HepG2 (cell line): ENCODE measurements at regions not wholly inside any gene's neighbourhood (a gene's known extent, or its start where the extent isn't known, plus 50 kb on each side); places are given as distances from the start of the nearest gene placed in this dataset.

ENCODE experiments used
- ATAC-seq: fragments of 200-7000 bp; cut with Tn5 transposase; 3 replicates; pipeline ENCODE4 v1.9.1; 2020; ENCODE audit warnings: mild to moderate bottlenecking, moderate library complexity
- BruUV-seq: library from RNA; stranded (reverse); fragments of 400-500 nt; replicated peaks from 2 replicates; lab custom pipeline; 2021; lab: Mats Ljungman, UMichigan
- CTCF ChIA-PET: fragments of 300-600 bp; formaldehyde crosslinking; extraction: SDS; loops from one replicate; lab custom pipeline; 2021; ENCODE audit warnings: low total read pairs, inconsistent platforms, low intra/inter-chr PET ratio; lab: Yijun Ruan, JAX
- POLR2A ChIA-PET: fragments of 350-600 bp; sonication (Branson Sonifier 250); formaldehyde crosslinking; loops from one replicate; lab custom pipeline; 2020; ENCODE audit warnings: antibody characterized with exemption, inconsistent platforms; lab: Yijun Ruan, JAX
- DNase-seq: peaks from one replicate; pipeline ENCODE4 v3.0.0-alpha.2; 2015; ENCODE audit warnings: low spot score
- FAIRE-seq: peaks from 3 replicates; lab custom pipeline; 2011; peaks lifted over from hg19 to GRCh38; lab: Jason Lieb, UNC
- H2AFZ ChIP-seq: one replicate; pipeline ENCODE4 v1.6.1; 2011; ENCODE audit warnings: low read length, inconsistent platforms
- H3K27ac ChIP-seq: fragments of 300-600 bp; 3 replicates; pipeline ENCODE4 v1.8.0; 2011; ENCODE audit warnings: mixed run types, mild to moderate bottlenecking, mixed read lengths, low read length, inconsistent platforms; ENCODE audit not compliant: insufficient read depth; ENCODE audit errors: extremely low read length
- H3K27me3 ChIP-seq, 2 experiments: fragments of 200-600 bp in 1 of 2; 2 replicates in 1 of 2; 3 replicates in 1 of 2; pipeline versions ENCODE4 v1.6.0 to v1.8.0; 2011; ENCODE audit warnings: low read length in 2 of 2, mild to moderate bottlenecking in 2 of 2, moderate library complexity in 2 of 2, inconsistent platforms in 1 of 2; ENCODE audit not compliant: insufficient read depth in 2 of 2, control insufficient read depth in 1 of 2
- H3K36me3 ChIP-seq, 2 experiments: fragments of 200-600 bp in 1 of 2; replicated peaks in 1 of 2; 2 replicates in 1 of 2; 3 replicates in 1 of 2; pipeline versions ENCODE4 v1.5.1 to v1.8.0; 2011; ENCODE audit warnings: low read length in 2 of 2, inconsistent platforms in 1 of 2; ENCODE audit not compliant: insufficient read depth in 2 of 2, control insufficient read depth in 1 of 2
- H3K4me1 ChIP-seq: 2 replicates; pipeline ENCODE4 v1.5.1; 2012; ENCODE audit warnings: low read length, inconsistent platforms; ENCODE audit not compliant: insufficient read depth
- H3K4me2 ChIP-seq: 2 replicates; pipeline ENCODE4 v1.6.0; 2011; ENCODE audit warnings: low read depth, low read length, inconsistent platforms
- H3K4me3 ChIP-seq, 3 experiments: fragments of 200-600 bp in 1 of 3; sonication (generic), shearing (Covaris generic) in 1 of 3; replicated peaks in 1 of 3; 2 replicates each; pipeline ENCODE4 v1.5.1; 2011 to 2016; ENCODE audit warnings: low read length in 3 of 3, inconsistent platforms in 2 of 3, low read depth in 2 of 3, mild to moderate bottlenecking in 2 of 3, control low read depth in 1 of 3, mixed read lengths in 1 of 3; ENCODE audit not compliant: insufficient read depth in 1 of 3
- H3K79me2 ChIP-seq: one replicate; pipeline ENCODE4 v1.6.1; 2011; ENCODE audit warnings: low read length, inconsistent platforms; ENCODE audit not compliant: insufficient read depth
- H3K9ac ChIP-seq: 2 replicates; pipeline ENCODE4 v1.6.0; 2011; ENCODE audit warnings: mild to moderate bottlenecking, low read depth, low read length, inconsistent platforms; ENCODE audit not compliant: insufficient read depth
- H3K9me3 ChIP-seq: 2 replicates; pipeline ENCODE4 v1.5.1; 2012; ENCODE audit warnings: mild to moderate bottlenecking, low read length
- H4K20me1 ChIP-seq: 2 replicates; pipeline ENCODE4 v1.6.0; 2011; ENCODE audit warnings: inconsistent platforms, mild to moderate bottlenecking, low read length, moderate library complexity; ENCODE audit not compliant: insufficient read depth
- HNF4G ChIP-seq, 2 experiments: sonication (generic) in 1 of 2; formaldehyde crosslinking in 1 of 2; IDR thresholded peaks; 2 replicates each; pipeline versions ENCODE4 v1.4.0 to v1.6.1; 2011 to 2020; ENCODE audit warnings: borderline replicate concordance in 2 of 2, low read depth in 2 of 2, mild to moderate bottlenecking in 2 of 2, low read length in 1 of 2, missing genetic modification reagents in 1 of 2, moderate library complexity in 1 of 2
- HNRNPUL1 ChIP-seq: fragments of 200-400 bp; formaldehyde crosslinking; IDR thresholded peaks from 2 replicates; pipeline ENCODE4 v1.6.1; 2017; ENCODE audit warnings: low read depth, mild to moderate bottlenecking, low read length, moderate library complexity
- MED1 ChIP-seq: sonication (generic); formaldehyde crosslinking; IDR thresholded peaks from 2 replicates; pipeline ENCODE4 v1.4.0; 2020; ENCODE audit warnings: missing genetic modification reagents
- PRDM10 ChIP-seq: sonication (generic); formaldehyde crosslinking; IDR thresholded peaks from 2 replicates; pipeline ENCODE4 v1.4.0; 2020; ENCODE audit warnings: low read depth, missing genetic modification reagents
- SSRP1 ChIP-seq: IDR thresholded peaks from 2 replicates; pipeline ENCODE4 v1.6.1; 2016; ENCODE audit warnings: control low read depth
- ZBTB4 ChIP-seq: sonication (generic); formaldehyde crosslinking; IDR thresholded peaks from 2 replicates; pipeline ENCODE4 v1.4.0; 2020; ENCODE audit warnings: missing genetic modification reagents, mild to moderate bottlenecking, borderline replicate concordance
- ZFP36L2 ChIP-seq: sonication (generic); formaldehyde crosslinking; IDR thresholded peaks from 2 replicates; pipeline ENCODE4 v1.4.0; 2020; ENCODE audit warnings: missing genetic modification reagents
- ZNF235 ChIP-seq: sonication (generic); formaldehyde crosslinking; IDR thresholded peaks from 2 replicates; pipeline ENCODE4 v1.8.1; 2023; ENCODE audit warnings: mild to moderate bottlenecking, missing genetic modification reagents, borderline replicate concordance
- ZNF547 ChIP-seq: sonication (generic); formaldehyde crosslinking; IDR thresholded peaks from 2 replicates; pipeline ENCODE4 v1.5.1; 2020; ENCODE audit warnings: mild to moderate bottlenecking, missing genetic modification reagents
- ZNF891 ChIP-seq: sonication (generic); formaldehyde crosslinking; IDR thresholded peaks from 2 replicates; pipeline ENCODE4 v1.5.0; 2020; ENCODE audit warnings: mild to moderate bottlenecking, missing genetic modification reagents
- WGBS: methylation state at CpG from one replicate; pipeline ENCODE4 v1.1.6; 2017; ENCODE audit warnings: low lambda C conversion rate; 5-methylcytosine and 5-hydroxymethylcytosine counted together
- in situ Hi-C: cut with HindIII; loops from 2 replicates; pipeline ENCODE4 v1.10.0; 2017; ENCODE audit warnings: low pct_unique_long_range_greater_than_20kb; ENCODE audit not compliant: extremely low pct_ligation_motif_present
- intact Hi-C: fragments of 100-400 bp; cut with micrococcal nuclease; formaldehyde crosslinking; loops from one replicate; pipeline ENCODE4 v1.10.0; 2022; ENCODE audit not compliant: unreplicated experiment
- TF ChIP-seq, protein P1 (sequence below): sonication (generic); formaldehyde crosslinking; IDR thresholded peaks from 2 replicates; pipeline ENCODE4 v1.4.0; 2020; ENCODE audit warnings: missing genetic modification reagents, borderline replicate concordance
- TF ChIP-seq, protein P2 (sequence below): sonication (generic); formaldehyde crosslinking; IDR thresholded peaks from 2 replicates; pipeline ENCODE4 v1.9.0; 2021; ENCODE audit warnings: missing genetic modification reagents, mild to moderate bottlenecking, borderline replicate concordance

GRCh38 chr7:49487830-49488140 is 285.7 kb upstream of the VWC2 start:
- no peaks in the 10 kb centered on the region for H3K36me3 ChIP-seq
- no peak overlapping the region for H3K4me3 ChIP-seq
- no peaks in the 10 kb centered on the region; a peak in 1 of 5 replicates for H3K27me3 ChIP-seq
- no TSS peak for BruUV-seq
- no peak overlapping the region for H3K9ac ChIP-seq
- no peak overlapping the region for H3K27ac ChIP-seq
- H2AFZ ChIP-seq: no peak overlapping the region
- no peak overlapping the region for H3K4me2 ChIP-seq
- ChIA-PET POLR2A (no interaction called here), CTCF (no interaction called here)
- in situ Hi-C loops: no loop called here
- 38% methylated on average over 3 of the region's 3 CpGs for WGBS
- H3K4me1 ChIP-seq: no peaks in the 10 kb centered on the region
- H3K79me2 ChIP-seq: no peaks in the 10 kb centered on the region
- no peaks in the 10 kb centered on the region for H4K20me1 ChIP-seq
- no peak for ATAC-seq
- no peak for FAIRE-seq
- intact Hi-C loops: loop anchor here (1.0 kb wide), 1 partner anchor 26 kb away; no protein-coding TSS in a partner anchor
- DNase-seq: no peak
- no peaks in the 10 kb centered on the region for H3K9me3 ChIP-seq
- TF ChIP-seq, protein P1, sequence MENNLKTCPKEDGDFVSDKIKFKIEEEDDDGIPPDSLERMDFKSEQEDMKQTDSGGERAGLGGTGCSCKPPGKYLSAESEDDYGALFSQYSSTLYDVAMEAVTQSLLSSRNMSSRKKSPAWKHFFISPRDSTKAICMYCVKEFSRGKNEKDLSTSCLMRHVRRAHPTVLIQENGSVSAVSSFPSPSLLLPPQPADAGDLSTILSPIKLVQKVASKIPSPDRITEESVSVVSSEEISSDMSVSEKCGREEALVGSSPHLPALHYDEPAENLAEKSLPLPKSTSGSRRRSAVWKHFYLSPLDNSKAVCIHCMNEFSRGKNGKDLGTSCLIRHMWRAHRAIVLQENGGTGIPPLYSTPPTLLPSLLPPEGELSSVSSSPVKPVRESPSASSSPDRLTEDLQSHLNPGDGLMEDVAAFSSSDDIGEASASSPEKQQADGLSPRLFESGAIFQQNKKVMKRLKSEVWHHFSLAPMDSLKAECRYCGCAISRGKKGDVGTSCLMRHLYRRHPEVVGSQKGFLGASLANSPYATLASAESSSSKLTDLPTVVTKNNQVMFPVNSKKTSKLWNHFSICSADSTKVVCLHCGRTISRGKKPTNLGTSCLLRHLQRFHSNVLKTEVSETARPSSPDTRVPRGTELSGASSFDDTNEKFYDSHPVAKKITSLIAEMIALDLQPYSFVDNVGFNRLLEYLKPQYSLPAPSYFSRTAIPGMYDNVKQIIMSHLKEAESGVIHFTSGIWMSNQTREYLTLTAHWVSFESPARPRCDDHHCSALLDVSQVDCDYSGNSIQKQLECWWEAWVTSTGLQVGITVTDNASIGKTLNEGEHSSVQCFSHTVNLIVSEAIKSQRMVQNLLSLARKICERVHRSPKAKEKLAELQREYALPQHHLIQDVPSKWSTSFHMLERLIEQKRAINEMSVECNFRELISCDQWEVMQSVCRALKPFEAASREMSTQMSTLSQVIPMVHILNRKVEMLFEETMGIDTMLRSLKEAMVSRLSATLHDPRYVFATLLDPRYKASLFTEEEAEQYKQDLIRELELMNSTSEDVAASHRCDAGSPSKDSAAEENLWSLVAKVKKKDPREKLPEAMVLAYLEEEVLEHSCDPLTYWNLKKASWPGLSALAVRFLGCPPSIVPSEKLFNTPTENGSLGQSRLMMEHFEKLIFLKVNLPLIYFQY (CRISPR knock-in tag): no peak
- TF ChIP-seq ZFP36L2 (CRISPR knock-in tag) (no peak), PRDM10 (no peak), HNRNPUL1 (no peak), HNF4G (IDR thresholded peaks at IDR 0.05; ENCODE audit: borderline replicate concordance, low read depth, low read length) (no peak), HNF4G (CRISPR knock-in tag; IDR thresholded peaks at IDR 0.05; ENCODE audit: borderline replicate concordance, low read depth) (no peak), ZNF547 (CRISPR knock-in tag) (no peak), ZNF891 (CRISPR knock-in tag) (no peak), MED1 (CRISPR knock-in tag) (no peak), ZBTB4 (CRISPR knock-in tag) (no peak), ZNF235 (CRISPR knock-in tag) (no peak), SSRP1 (no peak)
- TF ChIP-seq, protein P2, sequence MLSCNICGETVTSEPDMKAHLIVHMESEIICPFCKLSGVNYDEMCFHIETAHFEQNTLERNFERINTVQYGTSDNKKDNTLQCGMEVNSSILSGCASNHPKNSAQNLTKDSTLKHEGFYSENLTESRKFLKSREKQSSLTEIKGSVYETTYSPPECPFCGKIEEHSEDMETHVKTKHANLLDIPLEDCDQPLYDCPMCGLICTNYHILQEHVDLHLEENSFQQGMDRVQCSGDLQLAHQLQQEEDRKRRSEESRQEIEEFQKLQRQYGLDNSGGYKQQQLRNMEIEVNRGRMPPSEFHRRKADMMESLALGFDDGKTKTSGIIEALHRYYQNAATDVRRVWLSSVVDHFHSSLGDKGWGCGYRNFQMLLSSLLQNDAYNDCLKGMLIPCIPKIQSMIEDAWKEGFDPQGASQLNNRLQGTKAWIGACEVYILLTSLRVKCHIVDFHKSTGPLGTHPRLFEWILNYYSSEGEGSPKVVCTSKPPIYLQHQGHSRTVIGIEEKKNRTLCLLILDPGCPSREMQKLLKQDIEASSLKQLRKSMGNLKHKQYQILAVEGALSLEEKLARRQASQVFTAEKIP (CRISPR knock-in tag): no peak
